Esophagus squamous epithelium (tissue), 5 donors: ENCODE measurements at regions not wholly inside any gene's neighbourhood (a gene's known extent, or its start where the extent isn't known, plus 50 kb on each side); places are given as distances from the start of the nearest gene placed in this dataset.

Experiments
- DNase-seq: peaks from one replicate; lab custom pipeline; 2025; lab: John Stamatoyannopoulos, UW
- H3K27ac ChIP-seq, 4 donors: fragments of 200-600 bp; sonication (generic); one replicate each; pipeline ENCODE4 v1.5.1; 2016 to 2019; ENCODE audit warnings: mild to moderate bottlenecking in 1 of 4
- H3K27me3 ChIP-seq, 4 donors: fragments of 200-600 bp; sonication (generic); 1 replicate in 3 of 4; 2 replicates in 1 of 4; pipeline versions ENCODE4 v1.5.1 to v1.6.0; 2017 to 2021; ENCODE audit warnings: antibody characterized with exemption in 1 of 4
- H3K36me3 ChIP-seq, 3 donors: fragments of 200-600 bp; sonication (generic); one replicate each; pipeline ENCODE4 v1.5.1; 2016 to 2019
- H3K4me1 ChIP-seq, 3 donors: fragments of 200-600 bp; sonication (generic); one replicate each; pipeline ENCODE4 v1.5.1; 2017 to 2019
- H3K4me3 ChIP-seq, 4 donors: fragments of 200-600 bp; sonication (generic); 1 replicate in 3 of 4; 2 replicates in 1 of 4; pipeline ENCODE4 v1.5.1; 2016 to 2019; ENCODE audit warnings: mild to moderate bottlenecking in 2 of 4, moderate library complexity in 1 of 4
- H3K9me3 ChIP-seq, 3 donors: fragments of 200-600 bp; sonication (generic); one replicate each; pipeline ENCODE4 v1.5.1; 2016 to 2019
- CTCF ChIP-seq, 6 experiments: fragments of 450-650 bp in 4 of 6; fragments of 200-600 bp in 2 of 6; sonication (generic) in 2 of 6; IDR thresholded peaks; one replicate each; pipeline ENCODE4 v1.5.1; 2016 to 2019; ENCODE audit warnings: antibody characterized with exemption in 6 of 6, mild to moderate bottlenecking in 4 of 6, moderate library complexity in 4 of 6
- POLR2A ChIP-seq, 4 donors: fragments of 450-650 bp; IDR thresholded peaks; one replicate each; pipeline ENCODE4 v1.6.1; 2017; ENCODE audit warnings: antibody characterized with exemption in 4 of 4, mild to moderate bottlenecking in 4 of 4, moderate library complexity in 3 of 4
- WGBS, 2 donors: methylation state at CpG; one replicate each; pipeline ENCODE4 v1.1.5; 2018; 5-methylcytosine and 5-hydroxymethylcytosine counted together
- intact Hi-C: fragments of 100-400 bp; cut with DNase I; formaldehyde crosslinking; loops from one replicate; pipeline ENCODE4 v1.15.0; 2022
- donor health status: DM: yes; HTN: yes; CAD: no.

- Histone ChIP-seq H3K9me3 (no peaks in the 10 kb centered on the region), H3K27ac (no peak overlapping the region), H3K4me3 (no peak overlapping the region), H3K27me3 (no peaks in the 10 kb centered on the region), H3K4me1 (no peaks in the 10 kb centered on the region), H3K36me3 (no peaks in the 10 kb centered on the region)
- DNase-seq = no peak
- TF ChIP-seq CTCF (IDR thresholded peaks at IDR 0.05) (no peak), POLR2A (IDR thresholded peaks at IDR 0.05) (no peak)
- intact Hi-C loops = no loop called here
- WGBS, 2 donors = 71 to 72% methylated on average over 5 of the region's 5 CpGs
Measured at GRCh38 chr3:146892041-146892440, 286.9 kb upstream of the PLSCR5 start.

GRCh38 chr3:146889626-146890025, 284.5 kb upstream of the PLSCR5 start:
- TF ChIP-seq POLR2A (IDR thresholded peaks at IDR 0.05) (no peak), CTCF (IDR thresholded peaks at IDR 0.05) (no peak)

GRCh38 chr3:146888176-146888575, 283.0 kb upstream of the PLSCR5 start:
- no peaks in the 10 kb centered on the region for H3K9me3 ChIP-seq
- intact Hi-C loops = no loop called here
- no peaks in the 10 kb centered on the region for H3K4me1 ChIP-seq
- TF ChIP-seq POLR2A (IDR thresholded peaks at IDR 0.05) (no peak), CTCF (IDR thresholded peaks at IDR 0.05) (no peak)
- 79 to 80% methylated on average over 4 of the region's 4 CpGs for WGBS, 2 donors
- H3K27me3 ChIP-seq = no peaks in the 10 kb centered on the region
- H3K36me3 ChIP-seq = no peaks in the 10 kb centered on the region
- no peak overlapping the region for H3K27ac ChIP-seq
- no peak for DNase-seq
- no peak overlapping the region for H3K4me3 ChIP-seq

More at GRCh38 chr3:146889626-146890025, 284.5 kb upstream of the PLSCR5 start:
- no peak for DNase-seq
- intact Hi-C loops = no loop called here
- WGBS, 2 donors = 40 to 58% methylated on average over 1 of the region's 1 CpG
- H3K4me3 ChIP-seq = no peak overlapping the region
- no peaks in the 10 kb centered on the region for H3K27me3 ChIP-seq
- H3K27ac ChIP-seq = no peak overlapping the region
- no peaks in the 10 kb centered on the region for H3K9me3 ChIP-seq
- no peaks in the 10 kb centered on the region for H3K4me1 ChIP-seq
- H3K36me3 ChIP-seq = no peaks in the 10 kb centered on the region

GRCh38 chr3:146884721-146885120, 279.6 kb upstream of the PLSCR5 start:
- H3K36me3 ChIP-seq = no peaks in the 10 kb centered on the region
- 55 to 57% methylated on average over 4 of the region's 4 CpGs for WGBS, 2 donors
- no peak for TF ChIP-seq CTCF (IDR thresholded peaks at IDR 0.05)
- no peak for TF ChIP-seq POLR2A (IDR thresholded peaks at IDR 0.05)

GRCh38 chr3:146884296-146884695, 279.1 kb upstream of the PLSCR5 start:
- no peaks in the 10 kb centered on the region for H3K9me3 ChIP-seq
- no peaks in the 10 kb centered on the region for H3K27me3 ChIP-seq
- no peaks in the 10 kb centered on the region for H3K36me3 ChIP-seq
- H3K27ac ChIP-seq = no peak overlapping the region
- H3K4me1 ChIP-seq = no peaks in the 10 kb centered on the region
- WGBS, 2 donors = 64 to 77% methylated on average over 2 of the region's 2 CpGs
- TF ChIP-seq POLR2A (IDR thresholded peaks at IDR 0.05) = no peak
- TF ChIP-seq CTCF (IDR thresholded peaks at IDR 0.05) = no peak
- intact Hi-C loops = no loop called here
- no peak for DNase-seq
- no peak overlapping the region for H3K4me3 ChIP-seq

More at GRCh38 chr3:146884721-146885120, 279.6 kb upstream of the PLSCR5 start:
- Histone ChIP-seq H3K4me3 (no peak overlapping the region), H3K4me1 (no peaks in the 10 kb centered on the region), H3K9me3 (no peaks in the 10 kb centered on the region), H3K27ac (no peak overlapping the region), H3K27me3 (no peaks in the 10 kb centered on the region)
- DNase-seq = no peak
- intact Hi-C loops = no loop called here
